ENCODE measurements at regions not wholly inside any gene's neighbourhood (a gene's known extent, or its start where the extent isn't known, plus 50 kb on each side); places are given as distances from the start of the nearest gene placed in this dataset.

DNA sequence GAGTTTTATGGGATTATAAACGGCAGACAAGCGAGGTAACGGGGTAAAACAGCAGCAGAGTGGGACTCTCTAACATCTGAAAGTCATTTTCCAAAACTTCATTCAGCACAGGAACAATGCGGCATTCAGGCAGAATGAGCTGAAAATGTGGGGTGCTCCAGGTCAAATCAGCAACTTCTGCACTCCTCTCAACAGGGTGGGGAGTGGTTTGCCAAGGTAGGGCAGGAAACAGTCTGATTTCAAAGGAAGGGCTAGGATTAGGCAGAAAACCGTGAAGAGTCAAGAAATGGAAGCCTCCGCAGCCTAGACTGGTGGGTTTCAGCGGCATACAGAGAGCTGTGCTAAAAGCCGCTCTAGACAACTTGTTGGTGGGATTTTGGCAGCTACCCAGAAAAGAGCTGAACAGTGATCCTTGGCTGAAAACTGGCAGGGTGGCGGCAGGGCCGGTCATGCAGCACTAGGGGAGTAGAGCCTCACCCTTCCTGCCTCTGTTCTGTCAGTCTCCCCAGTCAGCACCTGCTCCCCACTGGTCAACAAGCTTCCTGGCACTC, 154.2 kb upstream of the KLF12 start:
- Mint-ChIP-seq H3K36me3 (peaks cover 10% of the 10 kb centered on the region), H3K4me1 (peaks cover 27 to 88% (median 47%) of the 10 kb centered on the region in 4 donors), H3K27ac (peak overlapping the region; percentile 87 to 93 (median 88)), H3K27me3 (peaks cover 4% of the 10 kb centered on the region), H3K4me3 (peak overlapping the region; percentile 39 to 90 (median 78)), H3K9me3 (no peaks in the 10 kb centered on the region)
- peak overlapping the region; percentile 59 for H3K4me3 ChIP-seq (ENCODE audit: low read depth, low read length)
- peaks cover 37% of the 10 kb centered on the region for H3K4me1 ChIP-seq (ENCODE audit: control insufficient read depth, insufficient read depth, low read length, poor library complexity, severe bottlenecking)
- H3K9me3 ChIP-seq (ENCODE audit: control insufficient read depth in 2 of 2, low read length in 2 of 2) = no peaks in the 10 kb centered on the region
- DNase-seq (peak in 1 of 3 donors; percentile 39), ATAC-seq (ENCODE audit: low read depth in 2 of 2) (no peak)
- H3K36me3 ChIP-seq (ENCODE audit: control insufficient read depth, insufficient read depth, low read length) = no peaks in the 10 kb centered on the region
- H3K27ac ChIP-seq (ENCODE audit: insufficient read depth, low read length, poor library complexity, severe bottlenecking) = peak overlapping the region; percentile 75
- H3K27me3 ChIP-seq (ENCODE audit: control insufficient read depth, insufficient read depth, low read length) = no peaks in the 10 kb centered on the region

DNA sequence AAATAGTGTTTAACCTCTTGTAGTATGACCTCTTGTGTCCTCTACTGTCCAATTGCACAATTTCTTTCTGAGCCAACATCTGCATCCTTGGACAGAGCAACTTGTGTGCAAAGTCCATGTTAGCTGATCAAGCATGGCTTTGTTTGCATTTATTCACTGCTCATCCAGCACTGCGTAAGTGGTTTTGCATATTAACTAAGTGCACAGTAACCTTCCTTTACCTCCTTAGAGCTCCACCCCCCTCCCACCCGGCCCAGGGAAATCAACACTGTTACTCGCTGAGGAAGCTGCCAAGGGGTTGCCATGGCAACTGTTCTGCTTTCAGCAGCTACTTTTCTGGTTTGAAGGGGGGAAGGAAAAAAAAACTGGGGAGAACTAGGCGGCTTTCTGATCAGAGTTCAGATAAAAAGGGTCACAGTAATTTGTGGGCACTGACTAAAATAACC, 153.5 kb upstream of the KLF12 start:
- Mint-ChIP-seq H3K4me1 (peaks cover 24 to 84% (median 45%) of the 10 kb centered on the region in 4 donors), H3K36me3 (peaks cover 5% of the 10 kb centered on the region), H3K4me3 (peak overlapping the region; percentile 39 to 90 (median 78)), H3K9me3 (no peaks in the 10 kb centered on the region), H3K27ac (peak overlapping the region; percentile 88 to 98 (median 93)), H3K27me3 (peaks cover 4% of the 10 kb centered on the region)
- DNase-seq (peak; percentile 73 to 91 (median 86)), ATAC-seq (ENCODE audit: low read depth in 2 of 2) (peak; percentile 58 to 72)
- H3K9me3 ChIP-seq (ENCODE audit: control insufficient read depth in 2 of 2, low read length in 2 of 2) = no peaks in the 10 kb centered on the region
- H3K27me3 ChIP-seq (ENCODE audit: control insufficient read depth, insufficient read depth, low read length) = no peaks in the 10 kb centered on the region
- peak overlapping the region; percentile 83 for H3K4me3 ChIP-seq (ENCODE audit: low read depth, low read length)
- no peaks in the 10 kb centered on the region for H3K36me3 ChIP-seq (ENCODE audit: control insufficient read depth, insufficient read depth, low read length)
- peak overlapping the region; percentile 75 for H3K27ac ChIP-seq (ENCODE audit: insufficient read depth, low read length, poor library complexity, severe bottlenecking)
- H3K4me1 ChIP-seq (ENCODE audit: control insufficient read depth, insufficient read depth, low read length, poor library complexity, severe bottlenecking) = peaks cover 37% of the 10 kb centered on the region

DNA sequence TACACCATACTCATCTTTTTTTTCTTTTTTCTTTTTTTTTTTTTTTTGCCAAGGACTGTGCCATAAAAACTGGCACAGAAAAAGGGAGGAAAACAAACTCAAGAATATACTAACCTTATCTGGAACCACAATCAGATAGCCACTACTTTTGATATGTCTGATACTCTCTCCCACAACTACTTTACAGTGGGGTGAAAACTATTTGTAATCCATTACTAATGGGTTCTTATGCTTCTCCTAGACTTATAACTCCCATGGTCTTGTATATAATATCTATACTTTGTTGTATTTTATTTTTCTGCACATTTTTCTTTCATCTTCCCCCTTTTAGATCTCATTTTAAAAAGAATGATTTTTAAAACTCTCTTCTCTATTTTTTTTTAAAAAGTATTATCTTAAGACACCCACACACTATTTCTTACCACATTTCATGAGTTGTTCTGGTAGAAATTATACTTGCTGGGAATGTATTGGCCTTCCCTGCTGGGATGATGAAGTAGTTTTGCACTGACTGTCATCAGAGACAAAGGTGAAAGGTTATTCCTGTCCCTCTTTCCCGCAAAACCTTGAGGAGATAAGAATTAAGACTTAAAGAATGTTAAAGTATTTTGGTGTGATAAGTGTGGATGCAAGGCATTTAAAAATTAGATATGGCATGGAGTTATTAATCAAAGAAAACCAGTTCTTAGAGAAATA, 146.7 kb upstream of the KLF12 start:
- H3K27ac Mint-ChIP-seq = peak overlapping the region in 1 of 3 donors; percentile 49
- no peak overlapping the region for H3K4me3 Mint-ChIP-seq
- H3K4me3 ChIP-seq (ENCODE audit: low read depth, low read length) = no peak overlapping the region

DNA sequence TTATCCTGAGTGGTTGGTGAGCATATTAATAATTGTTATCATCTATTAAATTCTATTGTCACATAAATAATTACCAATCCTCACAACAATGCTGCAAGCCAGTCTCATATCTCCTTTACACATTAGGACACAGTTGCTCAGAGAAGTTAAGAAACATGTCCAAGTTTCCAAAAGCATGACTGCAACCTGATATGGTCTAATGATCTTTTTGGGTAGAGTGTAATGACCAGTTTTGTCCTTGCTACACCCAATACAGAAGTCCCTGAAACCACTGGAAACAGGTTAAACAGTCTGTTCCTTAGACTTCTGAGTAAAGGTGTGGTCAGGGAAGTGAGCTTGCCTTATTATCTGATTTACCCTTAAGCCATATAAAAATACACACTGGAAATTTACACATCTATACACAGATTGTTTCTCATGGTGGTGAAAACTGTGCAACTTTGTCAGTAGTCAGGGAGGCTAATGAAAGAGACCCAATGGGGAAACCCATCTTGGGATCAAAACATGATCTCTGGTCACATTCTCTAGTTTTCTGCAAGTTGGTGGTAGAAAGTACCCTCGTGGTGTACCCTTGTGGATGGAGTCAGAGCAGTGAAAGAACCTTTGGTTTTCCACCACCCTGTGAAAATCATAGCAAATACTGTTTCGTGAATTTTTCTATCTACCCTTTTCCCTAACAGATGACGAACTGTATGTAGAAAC, 146.0 kb upstream of the KLF12 start:
- no peak overlapping the region for H3K4me3 ChIP-seq (ENCODE audit: low read depth, low read length)
- no peaks in the 10 kb centered on the region for H3K36me3 ChIP-seq (ENCODE audit: control insufficient read depth, insufficient read depth, low read length)
- Mint-ChIP-seq H3K4me3 (no peak overlapping the region), H3K27ac (peak overlapping the region in 1 of 3 donors; percentile 80), H3K27me3 (no peaks in the 10 kb centered on the region), H3K9me3 (no peaks in the 10 kb centered on the region), H3K36me3 (peaks cover 20% of the 10 kb centered on the region), H3K4me1 (peaks cover 20 to 78% (median 37%) of the 10 kb centered on the region in 4 donors)
- H3K27me3 ChIP-seq (ENCODE audit: control insufficient read depth, insufficient read depth, low read length) = no peaks in the 10 kb centered on the region
- no peak for DNase-seq
- ATAC-seq (ENCODE audit: low read depth in 2 of 2) = no peak
- no peaks in the 10 kb centered on the region for H3K9me3 ChIP-seq (ENCODE audit: control insufficient read depth in 2 of 2, low read length in 2 of 2)
- no peak overlapping the region for H3K27ac ChIP-seq (ENCODE audit: insufficient read depth, low read length, poor library complexity, severe bottlenecking)
- no peaks in the 10 kb centered on the region for H3K4me1 ChIP-seq (ENCODE audit: control insufficient read depth, insufficient read depth, low read length, poor library complexity, severe bottlenecking)

More for the DNA sequence above, 146.7 kb upstream of the KLF12 start:
- Mint-ChIP-seq H3K4me1 (peaks cover 22 to 80% (median 38%) of the 10 kb centered on the region in 4 donors), H3K9me3 (no peaks in the 10 kb centered on the region), H3K36me3 (peaks cover 20% of the 10 kb centered on the region), H3K27me3 (no peaks in the 10 kb centered on the region)
- Histone ChIP-seq H3K27ac (ENCODE audit: insufficient read depth, low read length, poor library complexity, severe bottlenecking) (no peak overlapping the region), H3K36me3 (ENCODE audit: control insufficient read depth, insufficient read depth, low read length) (no peaks in the 10 kb centered on the region), H3K4me1 (ENCODE audit: control insufficient read depth, insufficient read depth, low read length, poor library complexity, severe bottlenecking) (peaks cover 3% of the 10 kb centered on the region), H3K9me3 (ENCODE audit: control insufficient read depth in 2 of 2, low read length in 2 of 2) (no peaks in the 10 kb centered on the region), H3K27me3 (ENCODE audit: control insufficient read depth, insufficient read depth, low read length) (no peaks in the 10 kb centered on the region)
- ATAC-seq (ENCODE audit: low read depth in 2 of 2) = no peak
- no peak for DNase-seq

DNA sequence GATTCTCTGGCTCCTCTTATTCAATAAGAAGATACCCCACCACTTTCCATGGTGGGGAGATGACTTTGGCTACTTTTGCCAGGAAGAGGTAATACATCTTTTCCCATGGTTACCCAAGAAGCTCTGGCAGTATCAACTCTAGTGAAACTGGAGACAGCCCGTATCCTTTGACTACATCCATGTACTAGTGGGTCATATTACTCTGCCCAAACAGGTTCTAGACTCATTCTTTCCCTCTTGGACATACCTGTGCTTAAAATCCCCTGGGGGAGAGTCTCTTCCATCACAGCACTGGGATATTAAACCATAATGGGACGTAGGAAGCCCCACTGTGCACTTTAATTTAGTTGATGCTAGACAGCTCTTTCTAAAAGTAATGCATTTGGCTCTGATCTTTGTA, 144.7 kb upstream of the KLF12 start:
- no peaks in the 10 kb centered on the region for H3K4me1 ChIP-seq (ENCODE audit: control insufficient read depth, insufficient read depth, low read length, poor library complexity, severe bottlenecking)
- no peaks in the 10 kb centered on the region for H3K36me3 ChIP-seq (ENCODE audit: control insufficient read depth, insufficient read depth, low read length)
- peaks cover 28% of the 10 kb centered on the region for H3K36me3 Mint-ChIP-seq
- H3K9me3 Mint-ChIP-seq = peaks cover 0 to 2% (median 0%) of the 10 kb centered on the region in 7 donors
- H3K4me1 Mint-ChIP-seq = peaks cover 28 to 74% (median 41%) of the 10 kb centered on the region in 4 donors
- no peak overlapping the region for H3K4me3 Mint-ChIP-seq
- no peaks in the 10 kb centered on the region for H3K9me3 ChIP-seq (ENCODE audit: control insufficient read depth in 2 of 2, low read length in 2 of 2)
- no peak overlapping the region for H3K4me3 ChIP-seq (ENCODE audit: low read depth, low read length)
- H3K27ac ChIP-seq (ENCODE audit: insufficient read depth, low read length, poor library complexity, severe bottlenecking) = no peak overlapping the region
- no peaks in the 10 kb centered on the region for H3K27me3 Mint-ChIP-seq
- DNase-seq (no peak), ATAC-seq (ENCODE audit: low read depth in 2 of 2) (no peak)
- H3K27me3 ChIP-seq (ENCODE audit: control insufficient read depth, insufficient read depth, low read length) = no peaks in the 10 kb centered on the region
- H3K27ac Mint-ChIP-seq = peak overlapping the region in 1 of 3 donors; percentile 93

DNA sequence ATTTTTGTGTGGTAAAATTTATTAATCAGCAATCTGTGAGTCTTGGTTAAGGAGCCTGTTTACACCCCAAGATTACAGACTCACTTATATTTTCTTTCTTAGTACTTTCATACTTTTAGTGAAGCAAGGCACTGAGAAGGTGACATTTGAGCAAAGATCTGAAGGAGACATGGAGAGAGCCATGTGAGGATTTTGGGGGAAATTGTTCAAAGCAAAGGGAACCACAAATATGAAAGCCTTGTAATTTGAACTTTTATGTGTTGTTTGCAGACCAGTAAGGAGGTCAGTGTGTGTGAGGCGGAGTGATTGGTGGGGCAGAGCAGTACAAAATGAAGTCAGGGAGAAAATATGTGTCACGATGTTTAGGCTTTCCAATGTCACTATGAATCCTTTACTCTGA, 140.7 kb upstream of the KLF12 start:
- Histone ChIP-seq H3K4me3 (ENCODE audit: low read depth, low read length) (no peak overlapping the region), H3K9me3 (ENCODE audit: control insufficient read depth in 2 of 2, low read length in 2 of 2) (peaks cover 9 to 10% of the 10 kb centered on the region in 2 experiments), H3K4me1 (ENCODE audit: control insufficient read depth, insufficient read depth, low read length, poor library complexity, severe bottlenecking) (no peaks in the 10 kb centered on the region), H3K27ac (ENCODE audit: insufficient read depth, low read length, poor library complexity, severe bottlenecking) (no peak overlapping the region), H3K27me3 (ENCODE audit: control insufficient read depth, insufficient read depth, low read length) (no peaks in the 10 kb centered on the region), H3K36me3 (ENCODE audit: control insufficient read depth, insufficient read depth, low read length) (peaks cover 11% of the 10 kb centered on the region)
- H3K4me3 Mint-ChIP-seq = no peak overlapping the region
- H3K36me3 Mint-ChIP-seq = peaks cover 39% of the 10 kb centered on the region
- no peak for ATAC-seq (ENCODE audit: low read depth in 2 of 2)
- H3K4me1 Mint-ChIP-seq = peaks cover 21 to 66% (median 41%) of the 10 kb centered on the region in 4 donors
- peak overlapping the region in 2 of 3 donors; percentile 72 to 77 for H3K27ac Mint-ChIP-seq
- H3K9me3 Mint-ChIP-seq = peaks cover 0 to 8% (median 4%) of the 10 kb centered on the region in 7 donors
- no peak for DNase-seq
- no peaks in the 10 kb centered on the region for H3K27me3 Mint-ChIP-seq

DNA sequence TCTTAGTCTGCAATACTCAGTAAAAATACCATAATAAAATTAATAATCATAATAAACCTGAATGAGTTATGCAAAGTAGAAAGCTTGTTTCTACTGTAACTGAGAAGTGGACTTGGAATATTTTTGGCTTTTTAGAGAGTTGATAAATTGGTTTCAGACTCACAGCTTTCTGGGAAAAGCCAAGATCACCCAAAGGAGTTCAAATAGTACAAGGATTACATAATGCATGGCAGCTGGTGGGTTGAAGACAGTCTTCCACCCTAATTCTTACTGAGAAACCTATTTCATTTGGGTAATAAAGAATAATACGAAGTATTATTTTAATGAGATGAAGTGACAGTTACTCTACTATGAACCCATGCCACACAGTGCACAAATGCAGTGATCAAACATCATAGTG, 139.4 kb upstream of the KLF12 start:
- no peak overlapping the region for H3K27ac ChIP-seq (ENCODE audit: insufficient read depth, low read length, poor library complexity, severe bottlenecking)
- H3K4me3 Mint-ChIP-seq = no peak overlapping the region

More for the DNA sequence above, 139.4 kb upstream of the KLF12 start:
- no peak for DNase-seq
- H3K4me1 Mint-ChIP-seq = peaks cover 14 to 66% (median 40%) of the 10 kb centered on the region in 4 donors
- no peaks in the 10 kb centered on the region for H3K27me3 Mint-ChIP-seq
- peaks cover 9 to 10% of the 10 kb centered on the region in 2 experiments for H3K9me3 ChIP-seq (ENCODE audit: control insufficient read depth in 2 of 2, low read length in 2 of 2)
- no peak overlapping the region for H3K4me3 ChIP-seq (ENCODE audit: low read depth, low read length)
- H3K27me3 ChIP-seq (ENCODE audit: control insufficient read depth, insufficient read depth, low read length) = no peaks in the 10 kb centered on the region
- H3K4me1 ChIP-seq (ENCODE audit: control insufficient read depth, insufficient read depth, low read length, poor library complexity, severe bottlenecking) = no peaks in the 10 kb centered on the region
- H3K27ac Mint-ChIP-seq = no peak overlapping the region
- H3K36me3 Mint-ChIP-seq = peaks cover 50% of the 10 kb centered on the region
- no peak for ATAC-seq (ENCODE audit: low read depth in 2 of 2)
- H3K36me3 ChIP-seq (ENCODE audit: control insufficient read depth, insufficient read depth, low read length) = peaks cover 18% of the 10 kb centered on the region
- peaks cover 0 to 8% (median 5%) of the 10 kb centered on the region in 7 donors for H3K9me3 Mint-ChIP-seq
